DMS114 treated with DMSO at 0.1 percent for 48 hours (cell line): ENCODE measurements at regions not wholly inside any gene's neighbourhood (a gene's known extent, or its start where the extent isn't known, plus 50 kb on each side); places are given as distances from the start of the nearest gene placed in this dataset.

ENCODE experiments used
- DNase-seq: peaks from one replicate; lab custom pipeline; 2025; ENCODE audit not compliant: unreplicated experiment; lab: John Stamatoyannopoulos, UW

- DNase-seq: no peak
These were observed 346.4 kb upstream of the AJAP1 start for GRCh38 chr1:4307911-4308545.

- DNase-seq: no peak
These were observed 345.6 kb upstream of the AJAP1 start for GRCh38 chr1:4308806-4309205.

GRCh38 chr1:4309676-4310320, 344.6 kb upstream of the AJAP1 start:
- DNase-seq: no peak

- no peak for DNase-seq
These were observed 343.9 kb upstream of the AJAP1 start for GRCh38 chr1:4310396-4310923.

GRCh38 chr1:4312024-4312423, 342.4 kb upstream of the AJAP1 start:
- no peak for DNase-seq

GRCh38 chr1:4315202-4315601, 339.2 kb upstream of the AJAP1 start:
- DNase-seq: no peak

GRCh38 chr1:4317207-4317606, 337.2 kb upstream of the AJAP1 start:
- no peak for DNase-seq

GRCh38 chr1:4318720-4319119, 335.7 kb upstream of the AJAP1 start:
- no peak for DNase-seq

- DNase-seq: no peak
These were observed 334.9 kb upstream of the AJAP1 start for GRCh38 chr1:4319496-4319895.

GRCh38 chr1:4322881-4323280, 331.5 kb upstream of the AJAP1 start:
- DNase-seq: no peak

GRCh38 chr1:4323309-4323708, 331.1 kb upstream of the AJAP1 start:
- no peak for DNase-seq

GRCh38 chr1:4324525-4324924, 329.9 kb upstream of the AJAP1 start:
- DNase-seq: no peak

GRCh38 chr1:4327142-4327541, 327.3 kb upstream of the AJAP1 start:
- DNase-seq: no peak

- DNase-seq: no peak
These were observed 325.9 kb upstream of the AJAP1 start for GRCh38 chr1:4328402-4329071.

GRCh38 chr1:4330805-4331766, 323.3 kb upstream of the AJAP1 start:
- DNase-seq: no peak

- no peak for DNase-seq
These were observed 322.6 kb upstream of the AJAP1 start for GRCh38 chr1:4331767-4332163.

- DNase-seq: no peak
These were observed 317.9 kb upstream of the AJAP1 start for GRCh38 chr1:4336507-4336906.

GRCh38 chr1:4341421-4341820, 313.0 kb upstream of the AJAP1 start:
- no peak for DNase-seq

GRCh38 chr1:4344065-4344732, 310.2 kb upstream of the AJAP1 start:
- no peak for DNase-seq

- DNase-seq: no peak
These were observed 309.3 kb upstream of the AJAP1 start for GRCh38 chr1:4345094-4345493.

GRCh38 chr1:4346131-4346530, 308.3 kb upstream of the AJAP1 start:
- no peak for DNase-seq
